ENCODE measurements at regions not wholly inside any gene's neighbourhood (a gene's known extent, or its start where the extent isn't known, plus 50 kb on each side); places are given as distances from the start of the nearest gene placed in this dataset.

DNA sequence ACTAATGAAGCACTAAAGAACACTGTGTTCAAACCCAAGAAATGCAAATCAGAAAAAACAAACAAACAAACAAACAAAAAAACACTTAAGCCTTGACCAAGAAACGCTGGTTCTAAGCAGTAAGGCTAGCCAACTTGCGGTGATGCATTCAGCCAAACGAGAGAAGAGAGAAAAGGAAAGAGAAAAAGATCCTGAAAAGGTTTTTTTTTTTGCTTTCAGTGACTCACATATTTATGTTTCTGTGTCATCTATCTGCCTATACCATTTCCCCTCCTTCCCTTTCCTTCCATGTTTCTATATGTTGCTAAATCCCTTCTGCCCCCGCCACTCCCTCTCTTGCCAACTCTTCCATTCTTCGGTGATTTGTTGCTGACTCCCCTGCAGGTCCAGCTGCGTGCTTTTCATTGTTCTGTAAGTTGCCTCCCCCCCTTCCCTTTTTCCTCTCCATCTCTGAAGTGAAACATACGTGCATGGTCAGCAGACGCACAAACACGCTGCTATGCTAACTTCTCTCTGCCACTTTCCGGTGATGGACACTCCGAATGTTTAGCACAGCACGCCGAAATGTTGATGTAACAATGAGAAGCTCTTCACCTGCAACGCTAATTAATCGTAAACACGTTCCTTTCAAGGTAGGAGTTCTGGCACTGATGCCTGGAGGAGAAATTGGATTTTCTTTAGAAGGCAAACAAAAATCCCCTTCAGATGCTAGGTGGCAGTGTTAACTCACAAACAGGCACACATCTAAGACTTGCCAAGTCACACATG is 154.4 kb downstream of the TUSC7 start:
- Histone ChIP-seq H3K27me3 (ENCODE audit: insufficient read depth, low read depth) (no peaks in the 10 kb centered on the region), H3K27ac (no peak overlapping the region), H4K20me1 (ENCODE audit: insufficient read depth) (no peaks in the 10 kb centered on the region), H3K4me2 (peak overlapping the region; percentile 51), H3K4me1 (replicated peaks; ENCODE audit: insufficient read depth) (no peaks in the 10 kb centered on the region), H3K4me3 (no peak overlapping the region), H3K9me2 (ENCODE audit: insufficient read depth) (no peaks in the 10 kb centered on the region), H3K79me2 (ENCODE audit: low read depth) (no peaks in the 10 kb centered on the region), H3K36me3 (ENCODE audit: low read depth) (no peaks in the 10 kb centered on the region), H2AFZ (no peak overlapping the region; the same call in 1 of the 2 replicates), H3K9me3 (ENCODE audit: insufficient read depth, low read depth) (no peaks in the 10 kb centered on the region), H3F3A (ENCODE audit: insufficient read depth, low read depth) (no peaks in the 10 kb centered on the region)
- intact Hi-C loops (cut with micrococcal nuclease; ENCODE audit: unreplicated experiment), result no loop called here
- ChIA-PET CTCF (no interaction called here), POLR2A (ENCODE audit: unreplicated experiment) (interaction anchor here (0.6 kb wide), 1 partner anchor 11 kb away, joined by 7 read pairs; no protein-coding TSS in a partner anchor)
- no peak for DNase-seq
- no TSS peak for BruUV-seq (replicated peaks)
- TF ChIP-seq EZH2 (IDR thresholded peaks at IDR 0.05; ENCODE audit: low read depth), result no peak
- TF ChIP-seq, protein P1, sequence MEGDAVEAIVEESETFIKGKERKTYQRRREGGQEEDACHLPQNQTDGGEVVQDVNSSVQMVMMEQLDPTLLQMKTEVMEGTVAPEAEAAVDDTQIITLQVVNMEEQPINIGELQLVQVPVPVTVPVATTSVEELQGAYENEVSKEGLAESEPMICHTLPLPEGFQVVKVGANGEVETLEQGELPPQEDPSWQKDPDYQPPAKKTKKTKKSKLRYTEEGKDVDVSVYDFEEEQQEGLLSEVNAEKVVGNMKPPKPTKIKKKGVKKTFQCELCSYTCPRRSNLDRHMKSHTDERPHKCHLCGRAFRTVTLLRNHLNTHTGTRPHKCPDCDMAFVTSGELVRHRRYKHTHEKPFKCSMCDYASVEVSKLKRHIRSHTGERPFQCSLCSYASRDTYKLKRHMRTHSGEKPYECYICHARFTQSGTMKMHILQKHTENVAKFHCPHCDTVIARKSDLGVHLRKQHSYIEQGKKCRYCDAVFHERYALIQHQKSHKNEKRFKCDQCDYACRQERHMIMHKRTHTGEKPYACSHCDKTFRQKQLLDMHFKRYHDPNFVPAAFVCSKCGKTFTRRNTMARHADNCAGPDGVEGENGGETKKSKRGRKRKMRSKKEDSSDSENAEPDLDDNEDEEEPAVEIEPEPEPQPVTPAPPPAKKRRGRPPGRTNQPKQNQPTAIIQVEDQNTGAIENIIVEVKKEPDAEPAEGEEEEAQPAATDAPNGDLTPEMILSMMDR (conservative IDR thresholded peaks at IDR 0.05), result peak; percentile 50; the same call in 1 of the 2 replicates

DNA sequence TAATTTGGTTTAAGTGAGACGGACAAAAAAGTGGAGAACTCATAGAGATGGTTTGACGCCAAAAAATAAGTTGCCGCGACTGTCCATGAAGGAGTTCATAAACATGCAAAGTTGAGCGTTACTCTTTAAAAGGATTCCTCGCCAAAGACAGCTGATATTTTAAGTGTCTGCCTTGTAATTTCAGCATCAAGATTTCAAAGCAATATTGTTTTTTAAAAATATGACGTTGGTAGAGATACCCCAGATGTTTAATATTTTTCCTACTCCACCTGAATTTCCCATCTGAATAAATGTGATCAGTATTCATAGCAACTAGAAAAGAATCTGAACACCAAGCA is 155.0 kb downstream of the TUSC7 start:
- no peak overlapping the region for H3K4me2 ChIP-seq
- H3K9me3 ChIP-seq (ENCODE audit: insufficient read depth, low read depth), result no peaks in the 10 kb centered on the region
- BruUV-seq (replicated peaks), result no TSS peak
- no peak for DNase-seq
- no peaks in the 10 kb centered on the region for H3K9me2 ChIP-seq (ENCODE audit: insufficient read depth)
- TF ChIP-seq EZH2 (IDR thresholded peaks at IDR 0.05; ENCODE audit: low read depth), result no peak
- TF ChIP-seq, protein P1 (conservative IDR thresholded peaks at IDR 0.05), result no peak
- H3K27me3 ChIP-seq (ENCODE audit: insufficient read depth, low read depth), result no peaks in the 10 kb centered on the region
- no peak overlapping the region for H3K4me3 ChIP-seq
- H3K27ac ChIP-seq, result no peak overlapping the region
- no peaks in the 10 kb centered on the region for H3K4me1 ChIP-seq (replicated peaks; ENCODE audit: insufficient read depth)
- intact Hi-C loops (cut with micrococcal nuclease; ENCODE audit: unreplicated experiment), result no loop called here
- POLR2A ChIA-PET (ENCODE audit: unreplicated experiment), result interaction anchor here (0.6 kb wide), 1 partner anchor 11 kb away, joined by 7 read pairs; no protein-coding TSS in a partner anchor
- no peaks in the 10 kb centered on the region for H3K36me3 ChIP-seq (ENCODE audit: low read depth)
- H3K79me2 ChIP-seq (ENCODE audit: low read depth), result no peaks in the 10 kb centered on the region
- no peaks in the 10 kb centered on the region for H4K20me1 ChIP-seq (ENCODE audit: insufficient read depth)
- no peaks in the 10 kb centered on the region for H3F3A ChIP-seq (ENCODE audit: insufficient read depth, low read depth)
- CTCF ChIA-PET, result no interaction called here
- H2AFZ ChIP-seq, result no peak overlapping the region; the same call in 1 of the 2 replicates

DNA sequence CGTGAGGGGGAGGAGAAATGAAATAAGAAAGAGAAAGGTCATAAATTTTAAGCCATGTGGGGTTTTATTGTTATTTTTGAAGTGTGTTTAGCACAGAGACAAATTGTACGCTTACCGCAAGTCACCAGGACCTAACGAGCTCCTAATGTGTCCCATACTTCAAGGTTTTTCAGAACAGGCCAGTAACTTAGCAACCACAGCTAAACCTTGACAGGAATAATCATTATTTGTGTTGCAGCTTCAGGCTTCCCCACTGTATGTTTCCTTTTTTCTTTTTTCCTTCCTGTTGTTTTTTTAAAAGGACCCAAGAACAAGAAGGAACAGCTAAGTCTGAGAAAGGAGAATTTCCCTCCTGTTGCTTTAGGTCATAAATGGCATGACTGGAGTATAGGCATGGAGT is 160.8 kb downstream of the TUSC7 start:
- H3K36me3 ChIP-seq (ENCODE audit: low read depth), result no peaks in the 10 kb centered on the region
- no peaks in the 10 kb centered on the region for H3K27me3 ChIP-seq (ENCODE audit: insufficient read depth, low read depth)
- DNase-seq, result no peak
- H3K9me3 ChIP-seq (ENCODE audit: insufficient read depth, low read depth), result no peaks in the 10 kb centered on the region
- no peak for TF ChIP-seq EZH2 (IDR thresholded peaks at IDR 0.05; ENCODE audit: low read depth)
- TF ChIP-seq, protein P1 (conservative IDR thresholded peaks at IDR 0.05), result no peak
- H4K20me1 ChIP-seq (ENCODE audit: insufficient read depth), result no peaks in the 10 kb centered on the region
- no peak overlapping the region for H3K4me3 ChIP-seq
- no peak overlapping the region for H2AFZ ChIP-seq
- H3K27ac ChIP-seq, result no peak overlapping the region
- CTCF ChIA-PET, result no interaction called here
- H3K79me2 ChIP-seq (ENCODE audit: low read depth), result no peaks in the 10 kb centered on the region
- H3K4me2 ChIP-seq, result no peak overlapping the region
- H3K4me1 ChIP-seq (replicated peaks; ENCODE audit: insufficient read depth), result no peaks in the 10 kb centered on the region
- H3F3A ChIP-seq (ENCODE audit: insufficient read depth, low read depth), result no peaks in the 10 kb centered on the region
- no TSS peak for BruUV-seq (replicated peaks)
- POLR2A ChIA-PET (ENCODE audit: unreplicated experiment), result no interaction called here
- intact Hi-C loops (cut with micrococcal nuclease; ENCODE audit: unreplicated experiment), result no loop called here
- H3K9me2 ChIP-seq (ENCODE audit: insufficient read depth), result no peaks in the 10 kb centered on the region

Data from PC-9 (cell line).